HG03460 (cell line): ENCODE measurements at regions not wholly inside any gene's neighbourhood (a gene's known extent, or its start where the extent isn't known, plus 50 kb on each side); places are given as distances from the start of the nearest gene placed in this dataset.

Source experiments
- ATAC-seq: cut with Tn5 transposase; IDR thresholded peaks from one replicate; pipeline ENCODE4 v1.9.1; 2021; ENCODE audit not compliant: unreplicated experiment

DNA sequence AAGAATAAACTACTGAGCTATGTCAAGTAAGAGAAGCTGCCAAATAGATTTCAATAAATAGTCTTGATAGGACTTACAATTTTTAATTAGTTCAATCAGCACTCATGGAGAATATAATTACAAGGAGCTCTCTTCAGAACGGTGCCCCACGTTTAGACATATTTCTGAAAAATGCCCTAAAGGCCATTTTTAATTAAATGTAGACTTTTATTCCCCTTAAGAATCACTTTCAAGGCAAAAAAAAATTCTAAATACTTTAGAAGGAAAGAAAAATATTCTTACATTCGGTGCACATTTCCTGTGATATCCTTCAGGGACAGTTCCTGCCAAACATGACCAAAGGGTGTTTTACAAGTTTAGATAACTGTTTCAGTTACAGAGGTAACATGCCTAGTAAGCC lies 202.5 kb upstream of the CDH7 start:
- ATAC-seq, result no peak

DNA sequence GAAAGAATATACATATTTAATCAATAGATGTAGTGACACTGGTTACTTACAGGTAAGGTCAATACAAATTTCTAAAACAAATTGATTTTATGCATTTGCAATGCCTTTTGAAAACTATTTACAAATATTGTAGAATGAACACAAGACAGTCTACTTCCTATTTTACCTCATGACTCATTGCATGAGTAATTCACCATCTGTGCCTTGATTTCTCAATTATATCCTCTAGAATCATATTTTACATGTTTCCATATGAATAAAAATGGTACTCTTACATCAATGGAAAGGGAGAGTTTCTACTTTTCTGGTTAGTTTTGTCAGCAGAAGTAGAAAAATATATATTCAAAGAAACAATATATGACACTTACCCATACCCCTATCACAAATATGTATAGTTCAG lies 203.8 kb upstream of the CDH7 start:
- no peak for ATAC-seq

- ATAC-seq, result no peak
Observed at GRCh38 chr18:65544701-65545100, 206.1 kb upstream of the CDH7 start.

- ATAC-seq, result no peak
Observed at GRCh38 chr18:65527879-65528633, 222.8 kb upstream of the CDH7 start.

DNA sequence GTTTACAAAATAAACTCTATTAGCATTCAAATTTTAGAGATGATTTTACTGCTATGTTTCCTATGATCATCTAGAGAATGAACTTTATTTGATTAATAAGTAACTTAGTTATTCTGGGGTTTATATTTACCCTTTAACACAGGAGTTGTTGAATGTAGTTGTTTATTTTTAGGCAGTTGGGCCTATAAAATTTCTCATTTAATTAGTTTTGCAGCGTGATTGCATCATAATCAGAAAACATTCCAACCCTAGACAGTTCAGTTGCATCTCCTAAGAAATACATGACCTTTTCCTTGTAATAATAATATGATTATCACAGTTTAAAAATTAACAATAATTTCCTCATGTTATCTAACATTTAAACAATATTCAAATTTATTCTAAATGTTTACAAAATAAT lies 224.7 kb upstream of the CDH7 start:
- ATAC-seq, result no peak

DNA sequence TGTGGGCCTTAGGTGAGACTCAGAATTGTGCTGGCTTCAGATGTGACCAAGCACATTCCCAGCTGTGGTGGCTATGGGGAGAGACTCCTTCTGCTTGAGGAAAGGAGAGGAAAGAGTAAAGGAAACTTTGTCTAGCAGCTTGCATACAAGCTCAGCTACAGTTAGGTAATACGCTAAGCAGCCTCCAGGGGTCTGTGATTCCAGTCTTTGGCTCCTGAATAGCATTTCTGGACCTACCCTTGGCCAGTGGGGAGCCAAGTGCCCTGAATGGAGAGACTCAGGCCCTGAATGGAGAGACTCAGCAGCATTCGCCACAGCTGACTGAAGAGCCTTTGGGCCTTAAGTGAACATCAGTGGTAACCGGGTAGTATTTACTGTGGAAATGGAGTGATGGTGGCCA lies 227.4 kb upstream of the CDH7 start:
- ATAC-seq, result no peak

DNA sequence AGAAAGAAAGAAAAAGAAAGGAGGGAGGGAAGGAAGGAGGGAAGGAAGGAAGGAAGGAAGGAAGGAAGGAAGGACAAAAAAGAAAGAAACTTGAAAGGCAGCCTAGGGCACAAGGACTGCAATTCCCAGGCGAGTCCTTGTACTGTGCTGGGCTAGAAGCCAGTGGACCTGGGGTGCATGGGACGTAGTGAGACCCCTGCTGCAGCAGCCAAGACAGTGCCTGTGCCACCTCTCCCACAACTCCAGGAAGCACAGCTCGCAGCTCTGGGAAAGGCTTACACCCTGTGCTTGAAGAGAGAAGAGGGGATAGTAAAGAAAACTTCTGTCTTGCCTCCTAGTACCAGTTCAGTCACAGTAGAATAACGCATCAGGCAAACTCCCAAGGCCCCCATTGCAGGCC lies 227.9 kb upstream of the CDH7 start:
- ATAC-seq, result no peak

GRCh38 chr18:65516209-65516608 lies 234.6 kb upstream of the CDH7 start:
- ATAC-seq, result no peak

DNA sequence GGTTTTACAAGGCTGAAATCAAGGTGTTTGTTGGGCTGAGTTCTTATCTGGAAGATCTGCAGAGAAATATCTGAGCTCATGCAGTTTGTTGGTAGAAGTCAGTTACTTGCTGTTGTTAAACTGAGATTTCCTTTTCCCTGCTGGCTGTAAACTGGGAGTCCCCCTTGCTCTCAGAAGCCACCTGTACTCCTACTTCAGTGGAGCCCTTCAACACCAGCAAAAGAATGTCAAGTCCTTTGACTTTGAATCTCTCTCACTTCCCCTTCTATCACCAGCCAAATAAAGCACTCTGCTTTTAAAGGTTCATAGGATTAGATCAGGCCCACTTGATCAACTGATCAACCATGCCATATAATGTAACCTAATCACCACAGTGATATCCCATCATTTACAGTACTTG lies 252.2 kb upstream of the CDH7 start:
- ATAC-seq, result no peak

- ATAC-seq, result no peak
Observed at GRCh38 chr18:65487569-65487968, 263.2 kb upstream of the CDH7 start.

GRCh38 chr18:65477455-65477854 lies 273.4 kb upstream of the CDH7 start:
- ATAC-seq, result no peak

- no peak for ATAC-seq
Observed at GRCh38 chr18:65468881-65469280, 281.9 kb upstream of the CDH7 start.

GRCh38 chr18:65464361-65464760 lies 286.5 kb upstream of the CDH7 start:
- ATAC-seq, result no peak

DNA sequence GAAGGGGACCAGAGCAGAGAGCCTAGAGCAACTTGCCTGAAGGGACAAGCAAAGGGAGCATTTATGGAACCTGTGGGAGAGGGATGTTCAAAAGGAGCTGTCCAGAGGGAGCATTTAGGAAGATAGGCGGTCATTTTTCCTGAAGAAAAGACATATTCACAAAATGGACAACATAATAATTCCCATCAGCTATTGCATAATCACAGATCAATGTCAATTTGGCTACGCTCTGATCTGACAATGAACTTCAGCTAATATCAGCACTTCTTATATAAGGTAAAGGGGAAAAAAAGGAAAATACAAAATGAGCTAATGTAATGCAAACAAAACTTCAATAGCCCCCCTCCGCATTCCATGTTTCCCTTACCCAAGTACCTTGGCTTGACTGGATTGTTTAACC lies 291.1 kb upstream of the CDH7 start:
- ATAC-seq, result no peak

DNA sequence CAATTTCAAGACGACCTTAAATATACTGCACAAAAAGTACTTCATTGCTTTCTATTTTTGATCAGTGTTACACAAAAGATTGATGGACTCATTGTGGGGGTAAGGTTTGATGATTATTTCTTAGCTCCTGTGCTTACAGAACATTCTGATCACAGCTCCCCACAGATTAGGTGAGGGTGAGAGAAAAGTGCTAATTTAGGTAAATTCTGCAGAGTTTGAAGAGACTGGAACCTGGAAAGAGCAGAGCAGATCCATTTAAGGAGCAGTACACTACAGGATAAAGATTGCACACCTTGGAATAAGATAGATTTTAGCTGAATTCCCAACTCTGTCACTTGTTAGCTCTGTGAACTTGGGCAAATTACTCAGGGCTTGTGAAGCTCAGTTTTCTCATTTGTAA lies 291.9 kb upstream of the CDH7 start:
- ATAC-seq, result no peak

GRCh38 chr18:65439188-65439587 lies 311.6 kb upstream of the CDH7 start:
- ATAC-seq, result no peak

DNA sequence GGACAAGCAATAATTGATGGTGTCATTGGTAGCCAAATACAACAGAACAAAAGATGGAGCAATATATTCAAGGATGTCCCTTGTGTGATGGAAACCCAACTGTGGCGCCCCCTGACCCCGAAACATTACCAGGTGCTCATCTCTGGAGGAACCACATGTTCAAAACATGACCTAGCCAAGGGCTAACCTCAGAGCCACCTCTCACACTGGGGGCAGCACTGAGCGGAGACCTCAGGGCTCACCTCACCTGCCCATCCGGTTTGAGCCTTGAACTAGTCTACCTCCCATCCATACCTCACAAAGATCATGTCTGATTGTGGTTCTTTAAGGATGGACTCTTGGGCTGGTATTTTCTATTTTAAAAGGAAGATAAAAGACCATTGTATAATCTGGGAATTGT lies 314.4 kb upstream of the CDH7 start:
- ATAC-seq, result no peak

- no peak for ATAC-seq
Observed at GRCh38 chr18:65435534-65435933, 315.3 kb upstream of the CDH7 start.

DNA sequence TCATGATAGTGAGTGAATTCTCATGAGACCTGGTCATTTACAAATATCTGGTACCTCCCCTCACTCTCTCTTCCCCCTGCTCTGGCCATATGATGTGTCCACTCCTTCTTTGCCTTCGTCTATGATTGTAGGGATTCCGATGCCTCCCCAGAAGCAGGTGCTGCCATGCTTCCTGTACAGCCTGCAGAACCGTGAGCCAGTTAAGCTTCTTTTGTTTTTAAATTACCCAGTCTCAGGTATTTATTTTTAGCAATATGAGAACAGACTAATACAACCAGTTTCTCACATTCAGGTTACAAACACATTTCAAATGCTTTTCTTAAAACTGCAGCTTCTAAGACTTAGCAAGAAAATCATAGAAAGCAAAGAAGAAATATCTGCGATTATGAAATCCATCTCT lies 321.2 kb upstream of the CDH7 start:
- ATAC-seq, result no peak

DNA sequence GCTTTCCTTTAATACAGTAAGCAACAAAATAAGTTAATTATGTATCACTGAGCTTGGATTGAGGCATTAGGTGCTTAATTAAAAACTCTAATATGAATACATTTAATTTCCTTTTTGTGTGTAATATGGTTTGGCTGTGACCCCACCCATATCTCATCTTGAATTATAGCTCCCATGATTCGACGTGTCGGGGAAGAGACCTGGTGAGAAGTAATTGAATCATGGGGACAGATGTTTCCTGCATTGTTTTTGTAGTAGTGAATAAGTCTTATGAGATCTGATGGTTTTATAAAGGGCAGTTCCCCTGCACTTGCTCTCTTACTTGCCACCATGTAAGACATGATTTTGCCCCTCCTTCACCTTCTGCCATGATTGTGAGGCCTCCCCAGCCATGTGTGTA lies 325.4 kb upstream of the CDH7 start:
- no peak for ATAC-seq

- no peak for ATAC-seq
Observed at GRCh38 chr18:65423776-65424175, 327.0 kb upstream of the CDH7 start.

DNA sequence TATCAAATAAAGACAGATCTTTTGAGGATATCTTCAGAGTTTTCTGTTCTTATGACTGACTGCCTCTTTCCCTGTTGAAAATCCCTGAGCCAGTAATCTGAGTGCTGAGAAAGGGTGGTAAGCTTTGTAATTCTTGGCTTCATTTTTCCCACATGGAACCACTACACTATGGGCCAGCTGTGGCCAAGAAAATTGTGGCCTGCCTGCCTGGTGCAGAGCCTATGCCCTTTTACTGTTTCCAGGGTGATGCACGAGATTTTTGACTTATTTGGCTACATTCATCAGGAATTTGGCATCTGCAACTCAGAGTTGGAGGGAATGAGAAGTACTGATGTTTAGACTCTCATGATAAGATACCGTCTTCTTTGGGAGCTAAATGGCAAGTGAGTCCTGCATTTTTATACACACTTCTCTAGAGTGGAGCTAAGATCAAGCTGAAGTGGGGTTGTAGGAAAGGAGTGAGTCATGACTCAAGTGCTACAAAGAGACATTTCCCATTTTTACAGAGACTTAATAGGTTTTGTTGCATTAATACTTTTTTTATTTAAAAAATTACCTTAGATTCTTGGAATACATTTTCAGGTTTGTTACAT lies 328.2 kb upstream of the CDH7 start:
- no peak for ATAC-seq

GRCh38 chr18:65415098-65415497 lies 335.7 kb upstream of the CDH7 start:
- ATAC-seq, result no peak
